IMR-90 (cell line): ENCODE measurements at regions not wholly inside any gene's neighbourhood (a gene's known extent, or its start where the extent isn't known, plus 50 kb on each side); places are given as distances from the start of the nearest gene placed in this dataset.

ENCODE experiments used
- ATAC-seq: fragments of 200-7000 bp; cut with Tn5 transposase; 2 replicates; pipeline ENCODE4 v1.9.1; 2020; ENCODE audit warnings: low read depth, mild to moderate bottlenecking, moderate library complexity
- BruUV-seq: library from RNA; stranded (reverse); fragments of 400-500 nt; replicated peaks from 2 replicates; lab custom pipeline; 2021; lab: Mats Ljungman, UMichigan
- CTCF ChIA-PET: fragments of 300-600 bp; formaldehyde crosslinking; extraction: SDS; loops from one replicate; lab custom pipeline; 2021; ENCODE audit warnings: antibody characterized with exemption; lab: Yijun Ruan, JAX
- POLR2A ChIA-PET: fragments of 300-600 bp; sonication (Branson Sonifier 250); formaldehyde crosslinking; loops from one replicate; lab custom pipeline; 2022; ENCODE audit warnings: antibody characterized with exemption; ENCODE audit not compliant: unreplicated experiment; lab: Charles Lee
- DNase-seq: peaks from one replicate; pipeline ENCODE4 v3.0.0; 2013
- H2AFZ ChIP-seq: replicated peaks from 2 replicates; pipeline ENCODE3; 2013; ENCODE audit warnings: low read length, mild to moderate bottlenecking; ENCODE audit not compliant: poor library complexity
- H2AK5ac ChIP-seq: 2 replicates; pipeline ENCODE4 v1.6.1; 2013; ENCODE audit warnings: low read depth, low read length, inconsistent platforms
- H2AK9ac ChIP-seq: replicated peaks from 2 replicates; pipeline ENCODE3; 2013; ENCODE audit warnings: mild to moderate bottlenecking, low read depth, low read length, moderate library complexity; ENCODE audit not compliant: poor library complexity
- H2BK120ac ChIP-seq: 2 replicates; pipeline ENCODE4 v1.6.1; 2013; ENCODE audit warnings: low read depth, low read length, inconsistent platforms
- H2BK15ac ChIP-seq: 3 replicates; pipeline ENCODE4 v1.6.1; 2013; ENCODE audit warnings: low read depth, low read length, inconsistent platforms
- H2BK20ac ChIP-seq: 2 replicates; pipeline ENCODE4 v1.6.1; 2013; ENCODE audit warnings: low read depth, mild to moderate bottlenecking, inconsistent platforms, low read length, moderate library complexity
- H2BK5ac ChIP-seq: 2 replicates; pipeline ENCODE4 v1.6.1; 2013; ENCODE audit warnings: mild to moderate bottlenecking, low read depth, low read length, inconsistent platforms; ENCODE audit not compliant: poor library complexity, severe bottlenecking
- H3K14ac ChIP-seq: replicated peaks from 2 replicates; pipeline ENCODE4 v1.6.1; 2013; ENCODE audit warnings: low read depth, low read length, inconsistent platforms
- H3K18ac ChIP-seq: 2 replicates; pipeline ENCODE4 v1.6.1; 2013; ENCODE audit warnings: low read depth, low read length, control low read depth
- H3K23ac ChIP-seq: 2 replicates; pipeline ENCODE4 v1.6.1; 2013; ENCODE audit warnings: low read depth, low read length, inconsistent platforms
- H3K27ac ChIP-seq: 2 replicates; pipeline ENCODE4 v1.5.1; 2013; ENCODE audit warnings: mild to moderate bottlenecking, control low read depth, low read length; ENCODE audit not compliant: insufficient read depth
- H3K27me3 ChIP-seq: 2 replicates; pipeline ENCODE4 v1.6.1; 2013; ENCODE audit warnings: low read length; ENCODE audit not compliant: control insufficient read depth, insufficient read depth
- H3K36me3 ChIP-seq: 2 replicates; pipeline ENCODE4 v1.6.1; 2013; ENCODE audit warnings: low read length, mixed read lengths; ENCODE audit not compliant: control insufficient read depth, insufficient read depth
- H3K4ac ChIP-seq: 2 replicates; pipeline ENCODE4 v1.6.1; 2013; ENCODE audit warnings: low read depth, low read length, inconsistent platforms
- H3K4me1 ChIP-seq: 2 replicates; pipeline ENCODE4 v1.6.1; 2013; ENCODE audit warnings: low read length, mixed read lengths; ENCODE audit not compliant: control insufficient read depth, insufficient read depth
- H3K4me2 ChIP-seq: 2 replicates; pipeline ENCODE4 v1.6.1; 2013; ENCODE audit warnings: low read depth, mild to moderate bottlenecking, control low read depth, low read length, moderate library complexity
- H3K4me3 ChIP-seq: 2 replicates; pipeline ENCODE4 v1.5.1; 2013; ENCODE audit warnings: low read depth, mild to moderate bottlenecking, control low read depth, low read length, moderate library complexity; ENCODE audit not compliant: insufficient read depth
- H3K56ac ChIP-seq: 2 replicates; pipeline ENCODE4 v1.6.1; 2013; ENCODE audit warnings: low read length, inconsistent platforms; ENCODE audit not compliant: insufficient read depth; ENCODE audit errors: extremely low read depth
- H3K79me1 ChIP-seq, 2 experiments: 2 replicates each; pipeline ENCODE4 v1.6.1; 2013; ENCODE audit warnings: low read length in 2 of 2, inconsistent platforms in 1 of 2, low read depth in 1 of 2
- H3K9ac ChIP-seq: 2 replicates; pipeline ENCODE4 v1.6.1; 2013; ENCODE audit warnings: low read depth, low read length, control low read depth
- H3K9me1 ChIP-seq: 2 replicates; pipeline ENCODE4 v1.6.1; 2013; ENCODE audit warnings: low read length, inconsistent platforms; ENCODE audit not compliant: insufficient read depth
- H3K9me3 ChIP-seq: 2 replicates; pipeline ENCODE4 v1.6.1; 2013; ENCODE audit warnings: low read length; ENCODE audit not compliant: control insufficient read depth, insufficient read depth
- H4K20me1 ChIP-seq: 2 replicates; pipeline ENCODE4 v1.6.1; 2013; ENCODE audit warnings: low read length, inconsistent platforms; ENCODE audit not compliant: insufficient read depth
- H4K5ac ChIP-seq: 2 replicates; pipeline ENCODE4 v1.6.1; 2013; ENCODE audit warnings: mild to moderate bottlenecking, low read depth, low read length, control low read depth
- H4K8ac ChIP-seq, 2 experiments: 2 replicates each; pipeline ENCODE4 v1.6.1; 2013; ENCODE audit warnings: low read depth in 2 of 2, low read length in 2 of 2, control low read depth in 1 of 2, inconsistent platforms in 1 of 2
- H4K91ac ChIP-seq: 2 replicates; pipeline ENCODE4 v1.6.1; 2013; ENCODE audit warnings: low read depth, low read length, inconsistent platforms; ENCODE audit not compliant: insufficient read depth
- CHD1 ChIP-seq: IDR thresholded peaks from 2 replicates; pipeline ENCODE4 v1.6.1; 2012; ENCODE audit warnings: low read depth, low read length, improper control_type of control experiment
- FOS ChIP-seq: fragments of 150-350 bp; IDR thresholded peaks from 2 replicates; pipeline ENCODE4 v1.6.1; 2016; ENCODE audit warnings: low read depth, low read length
- MAZ ChIP-seq: IDR thresholded peaks from 2 replicates; pipeline ENCODE4 v1.6.1; 2012; ENCODE audit warnings: low read depth, mild to moderate bottlenecking, low read length, improper control_type of control experiment, moderate library complexity, borderline replicate concordance
- MXI1 ChIP-seq: IDR thresholded peaks from 2 replicates; pipeline ENCODE4 v1.6.1; 2012; ENCODE audit warnings: low read depth, mild to moderate bottlenecking, low read length, moderate library complexity, borderline replicate concordance
- NFE2L2 ChIP-seq: fragments of 150-350 bp; IDR thresholded peaks from 2 replicates; pipeline ENCODE4 v1.6.1; 2016; ENCODE audit warnings: low read depth, mild to moderate bottlenecking, low read length
- WGBS, 2 experiments: methylation state at CpG; one replicate each; pipeline versions ENCODE4 v1.1.5 to v1.1.7; 2013; ENCODE audit warnings: missing lambda C conversion rate in 2 of 2; ENCODE audit not compliant: insufficient read length in 1 of 2; ENCODE audit errors: extremely low coverage in 2 of 2; 5-methylcytosine and 5-hydroxymethylcytosine counted together
- dilution Hi-C: fragments of 300-500 bp; cut with HindIII; formaldehyde crosslinking; loops from one replicate; pipeline ENCODE4 v1.14.3; 2018; ENCODE audit warnings: low sequenced_read_pairs; ENCODE audit not compliant: unreplicated experiment
- in situ Hi-C: fragments of 300-500 bp; cut with MboI; formaldehyde crosslinking; loops from 3 replicates; pipeline ENCODE4 v1.14.3; 2019; ENCODE audit warnings: low sequenced_read_pairs, inconsistent platforms, mixed read lengths
- intact Hi-C: fragments of 100-400 bp; cut with micrococcal nuclease; formaldehyde crosslinking; loops from 2 replicates; pipeline ENCODE4 v1.10.0; 2022
- TF ChIP-seq, protein P1 (sequence below): fragments of 150-350 bp; IDR thresholded peaks from 2 replicates; pipeline ENCODE4 v1.6.1; 2016; ENCODE audit warnings: low read depth, mild to moderate bottlenecking, low read length, moderate library complexity, borderline replicate concordance

GRCh38 chr10:128422190-128422589 lies 296.0 kb upstream of the MKI67 start:
- no peak overlapping the region for H2BK20ac ChIP-seq
- H3K9ac ChIP-seq = no peak overlapping the region
- in situ Hi-C loops = no loop called here
- H3K27me3 ChIP-seq = no peaks in the 10 kb centered on the region
- TF ChIP-seq MAZ (no peak), NFE2L2 (no peak), FOS (no peak), MXI1 (no peak), CHD1 (no peak)
- TF ChIP-seq, protein P1, sequence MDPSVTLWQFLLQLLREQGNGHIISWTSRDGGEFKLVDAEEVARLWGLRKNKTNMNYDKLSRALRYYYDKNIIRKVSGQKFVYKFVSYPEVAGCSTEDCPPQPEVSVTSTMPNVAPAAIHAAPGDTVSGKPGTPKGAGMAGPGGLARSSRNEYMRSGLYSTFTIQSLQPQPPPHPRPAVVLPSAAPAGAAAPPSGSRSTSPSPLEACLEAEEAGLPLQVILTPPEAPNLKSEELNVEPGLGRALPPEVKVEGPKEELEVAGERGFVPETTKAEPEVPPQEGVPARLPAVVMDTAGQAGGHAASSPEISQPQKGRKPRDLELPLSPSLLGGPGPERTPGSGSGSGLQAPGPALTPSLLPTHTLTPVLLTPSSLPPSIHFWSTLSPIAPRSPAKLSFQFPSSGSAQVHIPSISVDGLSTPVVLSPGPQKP = no peak
- no TSS peak for BruUV-seq
- ATAC-seq = no peak
- peaks cover 33% of the 10 kb centered on the region for H3K9me3 ChIP-seq
- ChIA-PET CTCF (no interaction called here), POLR2A (no interaction called here)
- no peak overlapping the region for H4K5ac ChIP-seq
- no peaks in the 10 kb centered on the region for H3K9me1 ChIP-seq
- H3K79me1 ChIP-seq = no peaks in the 10 kb centered on the region
- no peak overlapping the region for H3K56ac ChIP-seq
- no peaks in the 10 kb centered on the region for H3K36me3 ChIP-seq
- no peaks in the 10 kb centered on the region for H3K4me1 ChIP-seq
- H3K4me3 ChIP-seq = no peak overlapping the region
- H4K8ac ChIP-seq = no peak overlapping the region
- H3K23ac ChIP-seq = no peak overlapping the region
- no peak overlapping the region for H2BK15ac ChIP-seq
- dilution Hi-C loops = no loop called here
- H3K14ac ChIP-seq = no peak overlapping the region
- H2AK5ac ChIP-seq = no peak overlapping the region
- no peak overlapping the region for H4K91ac ChIP-seq
- no peak overlapping the region for H2AFZ ChIP-seq
- DNase-seq = no peak
- no peaks in the 10 kb centered on the region for H4K20me1 ChIP-seq
- 64% methylated on average over 7 of the region's 13 CpGs; no CpG with 5 or more reads in 1 of the 2 experiments for WGBS, 2 experiments
- no peak overlapping the region for H3K4me2 ChIP-seq
- H3K18ac ChIP-seq = no peak overlapping the region
- no peak overlapping the region for H2BK120ac ChIP-seq
- no peak overlapping the region for H3K27ac ChIP-seq
- H2BK5ac ChIP-seq = no peak overlapping the region
- intact Hi-C loops = no loop called here
- H2AK9ac ChIP-seq = no peak overlapping the region
- H3K4ac ChIP-seq = no peak overlapping the region
